Smooth muscle cell (in vitro differentiated cells): ENCODE measurements at regions not wholly inside any gene's neighbourhood (a gene's known extent, or its start where the extent isn't known, plus 50 kb on each side); places are given as distances from the start of the nearest gene placed in this dataset.

Experiments
- DNase-seq: peaks from one replicate; lab custom pipeline; 2025; ENCODE audit not compliant: unreplicated experiment; lab: John Stamatoyannopoulos, UW
- H2AFZ ChIP-seq: fragments of 200-600 bp; sonication (generic); 2 replicates; pipeline ENCODE4 v1.6.0; 2016; ENCODE audit warnings: antibody characterized with exemption, low read depth, mild to moderate bottlenecking
- H3F3A ChIP-seq: fragments of 200-600 bp; sonication (generic); 2 replicates; pipeline ENCODE4 v1.6.0; 2017; ENCODE audit warnings: antibody characterized with exemption, low read depth
- H3K27ac ChIP-seq: fragments of 200-600 bp; sonication (generic); 2 replicates; pipeline ENCODE4 v1.5.1; 2016; ENCODE audit warnings: low read depth, mild to moderate bottlenecking
- H3K27me3 ChIP-seq: fragments of 200-600 bp; sonication (generic); 2 replicates; pipeline ENCODE4 v1.6.1; 2016; ENCODE audit warnings: low read depth, mild to moderate bottlenecking
- H3K36me3 ChIP-seq: fragments of 200-600 bp; sonication (generic); 2 replicates; pipeline ENCODE4 v1.5.1; 2016; ENCODE audit warnings: low read depth
- H3K4me1 ChIP-seq: fragments of 200-600 bp; sonication (generic); 2 replicates; pipeline ENCODE4 v1.5.1; 2016; ENCODE audit warnings: low read depth
- H3K4me2 ChIP-seq: fragments of 200-600 bp; sonication (generic); 2 replicates; pipeline ENCODE4 v1.6.0; 2016; ENCODE audit warnings: mild to moderate bottlenecking
- H3K4me3 ChIP-seq: fragments of 200-600 bp; sonication (generic); 2 replicates; pipeline ENCODE4 v1.5.1; 2016; ENCODE audit warnings: mild to moderate bottlenecking
- H3K79me2 ChIP-seq: fragments of 200-600 bp; sonication (generic); 2 replicates; pipeline ENCODE4 v1.6.0; 2016; ENCODE audit warnings: low read depth, mild to moderate bottlenecking
- H3K9ac ChIP-seq: fragments of 200-600 bp; sonication (generic); 2 replicates; pipeline ENCODE4 v1.6.0; 2016; ENCODE audit warnings: low read depth
- H3K9me3 ChIP-seq: fragments of 200-600 bp; sonication (generic); replicated peaks from 2 replicates; pipeline ENCODE4 v1.5.1; 2016; ENCODE audit warnings: low read depth
- H4K20me1 ChIP-seq: fragments of 200-600 bp; sonication (generic); 2 replicates; pipeline ENCODE4 v1.6.0; 2016; ENCODE audit warnings: low read depth
- CTCF ChIP-seq: fragments of 200-600 bp; sonication (generic); IDR thresholded peaks from 2 replicates; pipeline ENCODE4 v1.5.1; 2017; ENCODE audit warnings: borderline replicate concordance, mild to moderate bottlenecking, antibody characterized with exemption; ENCODE audit not compliant: insufficient read depth, poor library complexity, severe bottlenecking
- WGBS: methylation state at CpG from one replicate; pipeline ENCODE4 v1.1.7; 2016; ENCODE audit warnings: low lambda C conversion rate; 5-methylcytosine and 5-hydroxymethylcytosine counted together

- no peak overlapping the region for H3K27ac ChIP-seq
- no peak for TF ChIP-seq CTCF
- H3F3A ChIP-seq: no peaks in the 10 kb centered on the region
- no peak overlapping the region for H3K4me2 ChIP-seq
- H4K20me1 ChIP-seq: no peaks in the 10 kb centered on the region
- H3K4me1 ChIP-seq: no peaks in the 10 kb centered on the region
- H3K27me3 ChIP-seq: peaks cover 5% of the 10 kb centered on the region
- H3K36me3 ChIP-seq: no peaks in the 10 kb centered on the region
- no peak overlapping the region for H2AFZ ChIP-seq
- no peak overlapping the region for H3K9ac ChIP-seq
- H3K9me3 ChIP-seq: no peaks in the 10 kb centered on the region
- WGBS: 93% methylated on average over 12 of the region's 12 CpGs
- no peak overlapping the region for H3K4me3 ChIP-seq
- DNase-seq: no peak
- no peaks in the 10 kb centered on the region for H3K79me2 ChIP-seq
Measured at GRCh38 chr2:128502638-128503246, 184.1 kb upstream of the HS6ST1 start.

DNA sequence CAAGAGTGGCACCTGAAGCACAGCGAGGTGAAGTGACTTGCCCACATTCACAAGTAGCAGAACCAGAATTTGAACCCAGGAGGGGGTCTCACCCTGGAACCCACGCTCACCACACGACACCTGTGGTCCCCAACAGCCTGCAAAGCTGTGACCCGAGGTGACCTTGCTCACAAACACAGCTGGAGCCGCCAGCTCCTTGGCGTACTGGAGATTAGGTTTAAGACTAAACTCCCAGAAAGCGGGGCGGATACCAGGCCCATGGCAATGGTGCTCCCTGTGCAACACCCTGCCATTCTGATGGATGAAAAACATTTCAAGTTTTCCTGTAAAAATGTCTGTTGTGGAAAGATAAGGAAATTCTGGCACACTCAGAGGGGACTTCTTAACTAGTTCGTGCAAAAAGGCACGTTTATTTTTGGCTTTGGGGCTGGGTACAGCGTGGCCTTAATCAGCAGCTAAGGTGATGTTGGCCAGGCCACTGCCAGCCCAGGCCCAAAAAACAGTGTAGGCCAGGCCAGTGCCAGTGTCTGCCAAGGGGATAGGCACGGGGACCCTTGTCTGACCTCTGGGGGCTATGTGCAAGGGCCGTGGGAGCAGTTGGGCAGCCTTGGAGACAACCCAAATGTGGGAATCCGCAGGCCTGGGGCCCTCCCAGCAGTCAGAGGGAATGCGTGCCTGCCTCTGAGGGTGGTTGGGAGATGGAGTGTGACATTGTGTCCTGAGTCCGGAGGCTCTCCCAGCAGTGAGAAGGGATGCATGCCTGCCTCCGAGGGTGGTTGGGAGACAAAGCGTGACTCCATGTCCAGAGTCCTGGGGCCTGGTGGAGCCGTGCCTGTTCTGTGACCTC is 185.0 kb upstream of the HS6ST1 start:
- peaks cover 5% of the 10 kb centered on the region for H3K27me3 ChIP-seq
- H3K4me1 ChIP-seq: no peaks in the 10 kb centered on the region
- TF ChIP-seq CTCF: no peak
- no peak overlapping the region for H3K4me2 ChIP-seq
- DNase-seq: no peak
- 94% methylated on average over 19 of the region's 19 CpGs for WGBS
- no peaks in the 10 kb centered on the region for H3K36me3 ChIP-seq
- H3K9me3 ChIP-seq: no peaks in the 10 kb centered on the region
- no peak overlapping the region for H2AFZ ChIP-seq
- H3K27ac ChIP-seq: no peak overlapping the region
- no peaks in the 10 kb centered on the region for H4K20me1 ChIP-seq
- H3K79me2 ChIP-seq: no peaks in the 10 kb centered on the region
- H3K9ac ChIP-seq: no peak overlapping the region
- H3F3A ChIP-seq: no peaks in the 10 kb centered on the region
- no peak overlapping the region for H3K4me3 ChIP-seq

DNA sequence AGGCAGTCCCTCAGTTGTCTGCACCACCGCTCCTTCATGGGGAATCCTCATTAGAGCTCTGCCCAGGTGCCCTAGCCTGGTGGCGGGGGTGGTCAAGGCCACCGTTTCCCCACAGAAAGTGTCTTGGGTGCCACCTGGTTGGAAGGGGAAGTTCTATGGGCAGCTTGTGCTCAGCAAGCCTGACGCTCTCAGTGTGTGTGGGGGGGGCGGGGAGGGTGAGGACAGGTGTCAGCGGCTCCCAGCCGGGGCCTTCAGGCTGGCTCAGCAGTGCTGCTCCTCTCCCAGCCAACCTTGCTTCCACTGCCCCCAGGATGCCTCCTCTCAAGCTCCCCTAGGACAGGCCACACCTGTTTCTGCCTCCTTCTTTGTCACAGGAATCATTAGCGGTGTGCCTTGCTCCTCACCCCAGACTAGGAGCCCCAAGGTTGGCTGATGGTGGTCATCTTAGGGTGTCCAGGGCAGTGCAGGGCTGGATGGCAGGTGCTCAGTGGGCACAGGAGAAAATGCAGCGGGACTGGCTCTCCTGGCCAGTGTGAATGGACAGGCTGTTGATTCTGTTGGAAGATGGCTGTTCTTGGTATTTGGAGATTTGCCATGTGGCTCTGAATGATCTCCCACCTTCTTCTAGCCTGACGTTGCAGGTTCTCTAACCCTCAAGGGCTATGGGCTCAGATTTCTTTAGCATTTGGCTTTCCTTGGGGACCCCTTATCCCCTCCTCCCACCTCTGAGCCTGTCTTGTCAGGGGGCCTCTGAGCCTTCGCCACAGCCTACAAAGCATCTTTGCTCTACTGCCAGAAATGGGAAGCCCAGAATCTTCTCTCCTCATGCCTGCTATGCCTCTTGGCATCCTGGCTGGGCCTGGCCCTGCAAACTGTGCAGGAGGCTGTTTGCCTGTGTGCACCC is 185.8 kb upstream of the HS6ST1 start:
- peaks cover 5% of the 10 kb centered on the region for H3K27me3 ChIP-seq
- H3K4me2 ChIP-seq: no peak overlapping the region
- DNase-seq: no peak
- 81% methylated on average over 11 of the region's 11 CpGs for WGBS
- H4K20me1 ChIP-seq: no peaks in the 10 kb centered on the region
- no peak overlapping the region for H3K4me3 ChIP-seq
- no peak overlapping the region for H2AFZ ChIP-seq
- H3K79me2 ChIP-seq: no peaks in the 10 kb centered on the region
- H3K4me1 ChIP-seq: no peaks in the 10 kb centered on the region
- no peak for TF ChIP-seq CTCF
- no peaks in the 10 kb centered on the region for H3K36me3 ChIP-seq
- no peak overlapping the region for H3K27ac ChIP-seq
- no peaks in the 10 kb centered on the region for H3F3A ChIP-seq
- H3K9me3 ChIP-seq: no peaks in the 10 kb centered on the region
- no peak overlapping the region for H3K9ac ChIP-seq
